Loucy (cell line): ENCODE measurements at regions not wholly inside any gene's neighbourhood (a gene's known extent, or its start where the extent isn't known, plus 50 kb on each side); places are given as distances from the start of the nearest gene placed in this dataset.

Source experiments
- CTCF ChIP-seq: fragments of 200-600 bp; sonication (generic); conservative IDR thresholded peaks from 2 replicates; pipeline ENCODE4 v1.5.1; 2014; ENCODE audit warnings: mild to moderate bottlenecking, antibody characterized with exemption, low read length
- EZH2phosphoT487 ChIP-seq: fragments of 200-600 bp; IDR thresholded peaks from 2 replicates; pipeline ENCODE4 v1.6.1; 2018; ENCODE audit warnings: antibody characterized with exemption, mild to moderate bottlenecking, moderate library complexity, borderline replicate concordance

GRCh38 chr13:67754012-67754411 lies 523.9 kb upstream of the PCDH9 start:
- TF ChIP-seq CTCF (no peak), EZH2phosphoT487 (no peak)
